ENCODE measurements at regions not wholly inside any gene's neighbourhood (a gene's known extent, or its start where the extent isn't known, plus 50 kb on each side); places are given as distances from the start of the nearest gene placed in this dataset.

DNA sequence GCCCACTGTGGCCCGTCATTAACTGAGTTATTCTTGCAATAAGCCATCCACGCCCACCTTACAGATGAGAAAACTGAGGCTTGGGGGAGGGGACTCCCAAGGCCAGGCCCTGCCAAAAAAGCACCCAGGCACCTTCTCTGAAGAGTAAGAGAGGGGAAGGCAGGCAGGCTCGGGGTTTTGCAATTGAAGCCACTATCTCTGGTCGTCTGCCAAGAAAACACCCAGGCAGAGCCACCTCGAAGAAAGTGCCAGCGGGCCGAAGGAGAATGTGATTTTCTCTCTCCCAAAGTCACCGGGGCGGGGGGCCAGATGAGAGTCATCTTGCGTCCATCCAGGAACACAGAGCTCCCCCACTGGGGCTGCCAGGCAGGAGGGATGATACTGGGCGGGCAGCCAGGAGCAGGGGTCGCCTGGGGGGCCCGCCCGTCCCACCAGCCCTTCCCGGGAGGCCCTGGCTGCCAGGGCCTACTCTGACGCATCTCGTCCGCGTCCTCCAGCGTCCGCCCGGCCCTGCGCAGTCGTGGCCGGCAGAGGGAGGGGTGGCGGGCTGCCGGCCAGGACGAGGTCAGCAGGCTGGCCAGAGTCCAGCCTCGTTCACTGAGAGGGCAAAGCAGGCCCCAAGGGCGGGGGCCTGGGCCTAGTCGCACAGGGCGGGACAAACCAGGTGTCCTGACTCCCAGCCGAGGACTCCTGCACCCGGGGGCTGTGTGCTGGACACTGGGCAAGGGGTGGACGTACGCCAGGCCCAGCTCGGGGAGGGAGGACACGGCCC is 74.3 kb downstream of the RFLNA start:
- H3K4me3 ChIP-seq (replicated peaks; ENCODE audit: low read depth, low read length): no peak overlapping the region
- TF ChIP-seq, protein P1, sequence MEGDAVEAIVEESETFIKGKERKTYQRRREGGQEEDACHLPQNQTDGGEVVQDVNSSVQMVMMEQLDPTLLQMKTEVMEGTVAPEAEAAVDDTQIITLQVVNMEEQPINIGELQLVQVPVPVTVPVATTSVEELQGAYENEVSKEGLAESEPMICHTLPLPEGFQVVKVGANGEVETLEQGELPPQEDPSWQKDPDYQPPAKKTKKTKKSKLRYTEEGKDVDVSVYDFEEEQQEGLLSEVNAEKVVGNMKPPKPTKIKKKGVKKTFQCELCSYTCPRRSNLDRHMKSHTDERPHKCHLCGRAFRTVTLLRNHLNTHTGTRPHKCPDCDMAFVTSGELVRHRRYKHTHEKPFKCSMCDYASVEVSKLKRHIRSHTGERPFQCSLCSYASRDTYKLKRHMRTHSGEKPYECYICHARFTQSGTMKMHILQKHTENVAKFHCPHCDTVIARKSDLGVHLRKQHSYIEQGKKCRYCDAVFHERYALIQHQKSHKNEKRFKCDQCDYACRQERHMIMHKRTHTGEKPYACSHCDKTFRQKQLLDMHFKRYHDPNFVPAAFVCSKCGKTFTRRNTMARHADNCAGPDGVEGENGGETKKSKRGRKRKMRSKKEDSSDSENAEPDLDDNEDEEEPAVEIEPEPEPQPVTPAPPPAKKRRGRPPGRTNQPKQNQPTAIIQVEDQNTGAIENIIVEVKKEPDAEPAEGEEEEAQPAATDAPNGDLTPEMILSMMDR (IDR thresholded peaks at IDR 0.05; ENCODE audit: low read length, missing control alignments): peak; percentile 31
- peak; percentile 97 for DNase-seq (ENCODE audit: low read depth)

DNA sequence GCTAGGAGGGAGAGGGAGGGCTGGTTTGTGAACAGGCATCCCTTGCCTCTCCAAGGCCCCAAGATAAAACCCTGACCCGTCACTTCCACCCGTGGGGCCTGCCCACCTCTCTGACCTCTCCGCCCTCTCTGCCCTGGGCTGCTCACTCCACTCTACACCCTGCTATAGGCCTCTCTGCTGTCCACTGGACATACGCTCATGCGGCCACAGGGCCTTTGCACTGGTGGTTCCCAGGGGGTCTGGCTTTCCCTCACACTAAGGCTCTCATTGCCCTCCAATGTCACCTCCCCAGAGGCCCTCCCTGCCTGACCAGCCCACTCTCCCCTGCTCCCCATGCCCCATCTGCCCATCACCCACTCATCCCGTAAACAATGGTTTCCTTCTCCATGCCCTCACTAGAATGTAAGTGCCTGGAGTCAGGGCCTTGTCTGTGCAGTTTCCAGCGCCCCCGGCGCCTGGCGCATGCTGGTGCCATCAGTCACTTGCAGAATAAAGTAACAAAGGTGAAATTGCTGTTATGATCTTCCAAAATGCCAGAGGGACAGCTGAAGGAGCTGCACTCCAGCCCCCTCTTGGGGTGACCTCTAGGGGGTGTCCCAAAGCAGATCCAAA is 73.6 kb downstream of the RFLNA start:
- no peak overlapping the region for H3K4me3 ChIP-seq (replicated peaks; ENCODE audit: low read depth, low read length)
- no peak for DNase-seq (ENCODE audit: low read depth)
- TF ChIP-seq, protein P1 (IDR thresholded peaks at IDR 0.05; ENCODE audit: low read length, missing control alignments): peak; percentile 2

DNA sequence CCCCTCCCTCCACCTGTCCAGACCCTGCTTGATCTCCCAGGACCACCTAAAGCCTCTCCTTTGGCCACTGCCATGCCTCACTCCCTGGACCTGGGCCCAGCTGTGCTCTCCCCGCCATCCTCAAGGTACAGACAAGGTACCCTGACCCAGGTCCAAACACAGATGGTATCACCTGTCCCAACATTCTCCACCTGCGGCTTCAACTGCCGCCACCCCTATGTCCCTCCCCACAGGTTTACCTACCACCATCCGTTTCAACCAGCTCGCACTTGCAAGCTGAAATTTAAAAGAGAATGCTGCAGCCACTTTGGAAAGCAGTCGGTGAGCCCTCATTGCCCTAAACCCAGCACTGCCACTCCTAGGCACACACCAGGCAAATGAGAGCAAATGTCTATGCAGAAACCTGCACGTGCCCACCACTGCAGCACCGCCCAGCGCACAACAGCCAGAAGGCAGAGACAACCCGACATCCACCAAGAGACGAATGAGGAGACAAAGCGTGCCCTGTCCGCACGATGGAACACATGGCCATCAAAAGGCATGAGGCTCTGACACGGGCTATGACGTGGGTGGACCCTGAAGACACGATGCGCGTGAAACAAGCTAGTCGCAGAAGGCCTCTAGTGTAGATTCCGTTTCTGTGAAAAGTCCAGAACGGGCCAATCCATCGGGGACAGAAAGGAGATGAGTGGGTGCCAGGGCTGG is 71.0 kb downstream of the RFLNA start:
- TF ChIP-seq, protein P1 (IDR thresholded peaks at IDR 0.05; ENCODE audit: low read length, missing control alignments): no peak
- no peak for DNase-seq (ENCODE audit: low read depth)

More for the DNA sequence above, 71.0 kb downstream of the RFLNA start:
- no peak overlapping the region for H3K4me3 ChIP-seq (replicated peaks; ENCODE audit: low read depth, low read length)

Data from fibroblast of pulmonary artery (primary cell).